ENCODE measurements at regions not wholly inside any gene's neighbourhood (a gene's known extent, or its start where the extent isn't known, plus 50 kb on each side); places are given as distances from the start of the nearest gene placed in this dataset.

DNA sequence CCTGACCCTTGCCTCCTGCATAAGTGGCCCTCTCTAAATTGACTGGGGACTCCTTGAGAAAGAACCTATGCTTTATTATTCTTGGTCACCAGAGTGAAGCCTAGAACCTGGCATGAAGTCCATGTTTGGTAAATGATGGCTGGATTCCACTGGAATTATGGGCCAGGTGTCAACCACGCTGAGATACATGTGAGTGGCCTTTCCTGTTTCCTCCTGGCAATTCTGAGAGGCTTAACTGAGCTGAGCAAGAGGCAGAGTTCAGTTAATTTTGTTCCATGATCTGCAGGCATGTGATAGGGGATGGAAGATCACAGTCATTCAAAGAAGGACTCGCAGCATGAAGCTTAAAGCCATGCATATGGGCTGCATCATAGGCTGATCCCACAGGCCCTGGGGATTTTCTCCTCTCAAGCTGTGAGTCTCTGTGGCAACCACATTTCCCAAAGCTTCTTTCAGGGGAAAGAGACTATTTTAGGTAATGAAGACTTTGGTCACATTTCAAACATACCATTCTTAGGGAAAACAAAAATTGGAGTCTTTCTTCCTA, 69.4 kb upstream of the CLNK start:
- DNase-seq (ENCODE audit: low read depth), result no peak

DNA sequence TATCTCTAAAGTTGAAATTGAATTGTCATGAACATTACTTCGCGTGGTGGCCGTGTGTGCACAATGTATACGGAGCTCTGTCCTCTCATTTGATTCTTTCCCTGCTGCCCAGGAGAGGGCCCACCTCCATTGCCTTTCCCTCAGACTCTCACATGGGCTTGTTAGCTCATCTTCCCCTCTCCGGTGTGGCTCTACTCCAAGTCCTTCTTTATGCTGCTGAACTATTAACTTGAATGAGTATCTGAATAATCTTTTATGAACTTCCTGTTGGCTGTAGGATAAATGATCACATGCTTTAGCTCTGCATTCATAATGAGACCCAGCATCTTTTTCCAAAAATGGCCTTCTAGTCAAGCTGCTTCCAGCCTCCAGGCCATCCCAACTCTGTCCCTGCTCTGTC, 68.8 kb upstream of the CLNK start:
- no peak for DNase-seq (ENCODE audit: low read depth)

DNA sequence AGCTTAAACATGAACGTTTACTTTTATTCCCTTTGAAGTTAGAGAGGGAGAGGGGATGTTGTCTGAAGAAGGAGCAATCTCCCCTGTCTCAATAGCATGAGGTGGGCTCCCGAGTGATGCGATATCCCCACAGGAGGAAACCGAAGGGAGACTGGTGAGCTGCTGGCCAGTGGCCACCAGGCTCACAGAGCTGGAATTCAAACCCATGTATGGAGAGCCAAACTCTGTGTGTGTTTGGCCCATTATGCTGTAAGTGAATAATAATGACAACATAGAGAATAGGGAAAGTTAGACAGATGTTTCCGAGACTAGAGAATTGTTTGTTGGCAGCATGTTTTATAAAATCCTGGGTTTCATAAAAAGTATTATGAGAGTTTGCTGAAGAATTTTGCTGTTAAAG, 66.1 kb upstream of the CLNK start:
- DNase-seq (ENCODE audit: low read depth), result no peak

DNA sequence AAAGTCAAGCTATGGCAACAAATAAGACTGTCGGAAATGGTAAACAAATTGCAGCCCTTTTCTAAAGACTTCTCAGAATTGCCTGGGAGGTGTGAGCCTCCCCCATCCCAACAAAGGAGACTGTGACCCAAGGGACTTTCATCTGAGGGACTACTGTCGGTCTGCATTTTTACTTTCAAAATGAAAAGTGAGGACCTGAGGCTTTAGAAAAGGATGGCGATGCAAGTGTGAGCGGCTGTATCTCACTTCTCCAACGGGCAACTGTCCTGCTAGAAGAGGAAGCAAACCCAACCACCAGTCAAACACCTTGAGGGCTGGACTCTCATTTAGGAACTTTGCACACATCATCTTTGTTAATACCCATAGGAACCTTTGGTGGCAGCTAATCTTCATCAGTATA, 62.6 kb upstream of the CLNK start:
- DNase-seq (ENCODE audit: low read depth), result no peak

DNA sequence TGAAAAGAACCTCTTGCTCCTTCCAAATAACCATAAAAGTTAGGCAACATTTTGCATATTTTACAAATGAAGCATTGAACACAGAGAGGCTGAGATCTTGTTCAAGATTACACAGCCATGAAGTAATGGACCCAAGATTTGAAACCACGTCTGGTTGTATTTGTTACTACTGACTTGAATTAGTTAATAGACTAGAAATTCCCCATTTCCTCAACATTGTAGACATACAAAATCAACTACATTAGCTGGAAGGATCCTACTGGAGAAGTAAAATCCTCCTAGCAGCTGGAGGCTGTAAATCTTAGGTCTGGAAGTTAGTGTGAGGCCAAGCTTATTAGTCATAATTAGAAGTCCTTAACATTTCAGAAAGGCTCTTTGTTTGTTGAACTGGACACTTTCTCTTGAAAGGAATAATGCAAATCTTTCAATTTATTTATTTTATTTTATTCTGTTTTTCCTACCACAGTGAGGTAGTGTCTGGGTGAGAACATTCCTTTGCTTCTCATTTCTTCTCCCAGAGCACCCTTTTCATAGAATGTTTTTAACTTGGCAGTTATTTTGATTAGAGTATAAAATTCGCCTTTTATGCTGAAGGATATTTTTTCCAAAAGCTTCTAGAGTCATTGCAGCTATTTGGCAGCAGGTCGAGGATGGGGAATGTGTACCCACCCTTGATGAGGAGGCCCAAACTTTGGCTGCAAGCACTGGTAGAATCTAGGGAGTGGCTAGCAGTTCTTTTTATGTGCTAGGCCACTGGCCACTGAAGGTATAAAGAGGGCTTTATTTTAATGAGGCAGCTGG, 62.0 kb upstream of the CLNK start:
- DNase-seq (ENCODE audit: low read depth), result peak; percentile 77

DNA sequence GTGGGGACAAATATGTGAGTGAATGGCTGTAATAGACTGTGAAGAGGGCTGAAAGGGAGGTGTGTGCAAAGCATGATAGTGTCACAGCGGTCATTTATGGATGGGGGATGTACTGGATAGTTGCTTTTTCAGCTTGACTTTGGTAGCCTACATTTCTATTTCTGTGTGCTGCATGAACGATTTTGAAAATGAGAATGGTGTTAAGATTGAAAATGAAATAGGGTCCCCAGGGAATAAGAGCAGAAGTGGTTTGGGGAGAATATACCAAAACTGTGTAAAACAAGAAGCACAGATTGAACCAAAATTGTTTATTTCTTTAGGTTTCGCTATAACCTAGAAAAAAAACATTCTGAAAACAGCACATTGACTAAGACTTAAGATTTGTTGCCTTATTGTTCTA, 58.8 kb upstream of the CLNK start:
- DNase-seq (ENCODE audit: low read depth), result no peak

DNA sequence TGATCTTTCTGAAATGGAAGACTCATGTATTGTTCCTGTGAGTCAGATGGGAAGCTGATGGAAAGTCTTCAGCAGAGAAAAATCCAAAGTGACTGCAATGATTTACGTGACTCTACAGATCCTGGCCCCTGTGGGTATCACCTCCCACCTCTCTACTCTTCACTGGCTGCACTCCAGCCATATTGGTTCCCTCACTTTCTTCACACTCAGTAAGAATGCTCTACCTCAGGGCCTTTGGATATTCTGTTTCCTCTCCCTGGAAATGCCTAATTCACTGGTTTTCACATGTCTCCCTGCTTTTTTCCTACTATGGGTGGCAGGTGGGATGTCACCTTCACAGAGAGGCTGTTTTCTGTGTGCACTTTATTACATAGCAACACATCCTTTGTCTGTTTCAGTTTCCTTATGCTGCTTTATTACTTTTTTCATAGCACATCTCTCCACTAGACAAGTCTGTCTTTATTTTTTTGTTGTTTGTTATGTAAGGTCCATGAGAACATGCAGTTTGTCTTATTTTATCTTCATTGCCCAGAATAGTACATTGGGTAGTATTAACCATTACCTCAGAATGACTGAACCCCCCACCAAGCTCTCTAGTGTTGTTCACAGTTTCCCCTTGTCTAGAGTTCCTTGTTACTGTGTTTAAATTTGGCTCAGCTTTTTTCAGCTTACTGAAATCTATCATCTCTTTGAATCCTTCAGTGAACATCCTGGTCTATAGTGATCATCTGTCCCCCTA, 57.6 kb upstream of the CLNK start:
- DNase-seq (ENCODE audit: low read depth), result no peak

DNA sequence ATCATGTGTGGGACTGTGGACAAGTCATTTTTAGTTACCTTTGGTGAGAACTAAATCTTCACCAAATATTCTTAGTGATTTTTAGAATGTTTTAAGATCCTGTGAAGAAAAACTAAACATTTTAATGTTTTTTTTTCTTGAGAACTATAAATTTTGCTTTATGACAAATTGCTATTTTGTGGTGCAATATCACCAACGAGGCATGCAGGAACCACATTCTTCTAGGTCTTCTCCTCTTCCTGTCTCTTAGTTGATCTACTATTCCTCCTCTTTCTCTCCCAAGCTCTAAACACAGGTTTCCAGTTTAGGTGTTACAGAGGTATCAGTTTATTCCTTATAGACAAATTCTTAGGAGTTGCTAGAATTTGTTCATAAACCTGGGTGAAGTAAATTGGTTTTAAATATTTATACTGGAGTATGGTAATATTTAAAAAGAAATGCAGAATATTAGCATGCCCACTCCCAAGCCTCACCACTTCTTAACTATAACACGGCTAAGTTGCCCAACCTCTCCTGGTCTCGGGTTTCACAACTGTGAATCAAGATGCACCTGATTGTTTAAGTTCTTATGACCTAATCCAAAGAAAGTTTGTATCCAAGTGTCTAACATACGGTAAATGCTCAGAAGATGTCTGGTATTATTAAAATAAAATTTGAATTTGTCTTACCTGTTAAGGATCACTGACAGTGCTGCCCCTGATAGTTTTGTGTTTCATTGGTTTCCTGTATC, 56.5 kb upstream of the CLNK start:
- no peak for DNase-seq (ENCODE audit: low read depth)

DNA sequence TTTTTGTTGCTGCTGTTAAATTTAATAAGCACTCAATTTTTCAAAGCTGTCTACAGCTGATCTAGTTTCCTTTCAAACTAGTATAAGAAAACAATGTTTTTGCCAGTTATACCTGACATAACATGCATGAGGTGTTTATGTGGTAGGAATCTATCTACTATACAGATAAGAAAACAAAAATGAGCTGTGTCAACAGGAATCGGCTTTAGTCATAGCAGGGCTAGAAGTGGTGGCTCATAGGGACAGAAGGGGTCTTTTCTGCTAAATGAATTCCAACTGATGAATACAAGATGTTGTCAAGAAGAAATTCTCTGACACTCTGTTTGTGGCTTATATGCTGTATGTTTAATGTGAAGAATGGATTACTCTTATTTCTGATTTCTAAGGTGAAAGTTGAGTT, 55.7 kb upstream of the CLNK start:
- no peak for DNase-seq (ENCODE audit: low read depth)

DNA sequence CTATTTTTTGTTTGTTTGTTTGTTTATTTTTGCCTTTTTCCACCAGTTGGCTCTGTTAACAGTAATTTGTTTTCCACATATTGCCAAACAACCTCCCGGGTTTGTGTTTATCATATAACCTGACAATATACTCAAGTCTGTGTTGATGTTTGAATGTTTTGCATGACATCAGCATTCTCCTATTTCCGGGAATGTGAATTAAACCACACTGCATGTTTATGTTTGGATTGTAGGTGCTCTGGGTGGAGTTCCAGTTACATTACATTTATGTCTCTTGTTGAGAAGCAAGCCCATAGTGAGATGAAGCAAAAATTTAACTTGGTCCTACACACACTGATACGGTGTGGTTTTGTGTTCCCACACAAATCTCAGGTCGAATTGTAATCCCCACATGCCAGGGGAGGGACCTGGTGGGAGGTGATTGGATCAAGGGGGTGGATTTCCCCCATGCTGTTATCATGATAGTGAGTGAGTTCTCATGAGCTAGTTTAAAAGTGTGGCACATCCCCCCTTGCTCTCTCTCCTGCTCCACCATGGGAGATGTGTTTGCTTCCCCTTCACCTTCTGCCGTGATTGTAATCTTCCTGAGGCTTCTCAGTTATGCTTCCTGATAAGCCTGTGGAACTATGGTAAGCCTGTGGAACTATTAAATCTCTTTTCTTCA, 54.4 kb upstream of the CLNK start:
- no peak for DNase-seq (ENCODE audit: low read depth)

DNA sequence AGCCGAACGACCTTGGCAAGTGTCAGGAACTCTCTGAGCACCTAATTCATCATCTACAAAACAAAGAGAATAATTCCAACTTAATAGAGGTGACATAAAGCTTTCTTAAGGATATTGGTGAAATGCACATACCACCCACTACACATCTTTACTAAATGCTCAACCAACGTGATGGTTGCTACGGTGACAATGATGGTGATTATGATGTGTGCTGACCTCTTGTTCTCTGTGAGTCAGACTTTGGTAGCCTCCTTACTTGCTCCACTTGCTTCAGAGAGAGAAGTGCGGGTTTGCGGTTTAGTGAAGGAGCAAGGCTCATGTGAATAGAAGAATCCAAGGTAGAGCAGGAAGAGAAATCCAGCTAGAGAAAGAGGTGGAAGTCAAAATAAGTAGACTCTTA, 52.8 kb upstream of the CLNK start:
- no peak for DNase-seq (ENCODE audit: low read depth)

DNA sequence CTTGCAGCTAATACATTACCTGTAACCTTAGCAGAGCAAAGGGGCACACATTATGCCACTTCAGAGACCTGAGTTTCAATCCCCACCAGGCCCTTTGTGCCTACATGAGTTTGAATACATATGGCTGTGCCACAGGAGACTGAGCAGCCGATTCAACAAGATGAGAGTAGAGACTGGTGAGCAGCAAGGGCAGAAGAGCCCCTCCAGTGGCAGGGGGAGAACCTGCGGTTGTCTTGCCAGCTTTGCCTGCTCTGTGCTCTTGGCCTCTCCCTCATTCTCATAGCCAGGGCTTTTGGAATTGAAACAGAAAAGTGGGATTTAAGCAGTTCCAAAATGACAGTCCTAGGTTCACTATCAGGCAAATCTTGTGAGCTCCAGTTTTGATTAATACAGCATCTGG, 52.3 kb upstream of the CLNK start:
- DNase-seq (ENCODE audit: low read depth), result no peak

DNA sequence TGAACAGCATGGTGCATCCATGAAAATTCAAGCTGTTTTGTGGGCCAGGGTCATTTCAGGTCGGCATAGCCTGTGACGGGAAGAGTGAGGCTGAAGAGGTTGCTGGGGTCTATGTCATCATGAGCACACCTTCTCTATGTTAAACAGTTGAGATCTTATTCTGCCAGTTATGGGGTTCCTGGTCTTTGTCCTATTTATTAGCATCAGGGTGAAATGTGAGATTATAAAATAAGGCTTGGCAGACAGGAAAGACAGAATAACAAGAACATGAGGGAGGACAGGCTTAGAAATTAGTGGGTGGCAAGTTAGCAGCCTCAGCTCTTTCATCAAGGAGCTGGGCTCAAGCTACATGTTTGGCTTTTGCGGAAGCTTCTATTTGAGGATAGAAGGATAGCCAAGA, 51.7 kb upstream of the CLNK start:
- no peak for DNase-seq (ENCODE audit: low read depth)

DNA sequence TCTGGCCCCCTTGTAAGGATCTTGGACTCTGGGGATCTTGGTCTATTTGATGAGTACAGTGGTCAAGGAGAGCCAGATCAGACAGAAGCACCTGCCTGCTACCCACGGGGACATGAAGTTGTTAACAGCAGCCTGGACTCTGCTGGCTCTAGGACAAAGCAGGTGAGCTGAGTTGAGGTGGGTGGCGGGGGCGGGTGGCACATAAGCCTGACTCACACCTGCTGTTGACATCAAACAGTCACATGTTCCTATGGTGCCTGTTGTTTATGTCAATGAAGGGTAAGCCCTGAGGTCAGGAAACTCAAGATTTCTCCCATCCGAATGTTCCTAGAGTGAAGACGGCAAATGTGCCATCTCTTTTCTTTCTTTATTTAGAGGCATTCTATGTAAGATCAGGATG, 50.1 kb upstream of the CLNK start:
- DNase-seq (ENCODE audit: low read depth), result no peak
